HG03432 (cell line): ENCODE measurements at regions not wholly inside any gene's neighbourhood (a gene's known extent, or its start where the extent isn't known, plus 50 kb on each side); places are given as distances from the start of the nearest gene placed in this dataset.
"Not testable (repeated sequence)": the region's sequence is repeated elsewhere in the genome, so short reads cannot be mapped to it uniquely, and the experiment has no call there.

Source experiments
- ATAC-seq: cut with Tn5 transposase; IDR thresholded peaks from one replicate; pipeline ENCODE4 v1.9.1; 2021; ENCODE audit warnings: mild to moderate bottlenecking, moderate library complexity; ENCODE audit not compliant: unreplicated experiment

DNA sequence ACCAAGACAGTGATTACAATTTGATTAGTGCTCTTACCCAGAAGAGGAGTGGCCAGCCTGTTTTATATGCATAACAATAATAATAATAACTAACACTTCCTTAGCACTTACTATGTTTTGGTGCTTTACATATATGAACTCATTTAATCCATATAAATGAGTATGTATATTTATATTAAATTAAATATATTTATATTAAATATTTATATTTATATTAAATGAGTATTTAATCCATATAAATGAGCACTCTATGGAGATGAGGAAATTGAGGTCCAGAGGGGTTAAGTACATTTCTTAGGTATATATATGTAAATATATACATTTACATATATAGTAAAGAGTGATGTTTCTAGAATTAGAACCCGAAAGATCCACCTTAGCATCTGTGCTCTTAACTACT, 673.9 kb upstream of the ACVR2A start:
- ATAC-seq: no peak

DNA sequence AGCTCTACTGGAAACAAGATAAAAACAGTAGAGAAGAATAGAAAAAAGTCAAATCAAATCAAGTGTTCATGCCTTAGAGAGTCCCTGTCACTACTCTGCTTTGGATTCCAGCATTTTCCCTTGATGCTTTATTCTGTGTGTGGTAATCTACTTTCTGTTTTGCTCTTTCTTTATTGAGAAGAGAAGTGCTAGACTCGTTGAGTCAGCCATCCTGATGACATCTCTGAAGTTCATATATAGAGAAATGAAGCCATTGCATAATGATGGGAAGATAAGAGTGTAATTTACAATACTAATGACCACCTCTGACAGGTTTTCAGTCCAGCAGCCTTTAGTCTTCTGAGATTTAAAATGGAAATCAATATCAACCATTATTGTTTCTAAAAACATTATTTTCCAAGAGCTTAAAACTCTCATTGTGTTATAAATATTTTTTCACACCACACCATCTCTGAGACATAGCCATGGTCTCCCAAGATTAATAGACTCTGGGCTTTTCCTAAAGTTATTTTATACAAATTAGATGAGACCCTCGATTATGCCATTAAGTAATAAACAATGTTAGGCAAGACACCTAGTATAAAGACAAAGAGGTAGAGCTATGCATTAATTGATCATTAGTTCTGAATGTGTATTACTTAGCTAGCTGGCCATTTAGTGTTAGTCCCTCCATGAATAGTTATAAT, 679.0 kb upstream of the ACVR2A start:
- no peak for ATAC-seq

DNA sequence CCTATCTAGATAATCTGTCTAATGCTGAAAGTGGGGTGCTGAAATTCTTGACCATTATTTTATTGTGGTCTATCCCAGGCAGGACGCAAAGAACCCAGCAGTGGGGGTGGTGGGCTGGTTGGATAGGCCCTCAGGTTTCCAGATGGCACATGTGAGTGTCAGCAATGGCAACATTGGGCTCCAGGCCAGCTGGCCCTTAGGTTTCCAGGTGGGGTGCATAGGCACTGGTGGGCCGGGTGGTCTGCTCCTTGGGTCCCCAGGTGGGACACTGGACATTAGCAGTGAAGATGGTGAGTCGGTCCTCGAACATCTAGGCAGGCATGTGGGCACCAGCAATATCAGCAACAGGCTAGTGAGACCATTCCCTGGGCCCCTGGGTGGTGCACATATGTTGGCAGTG, 680.3 kb upstream of the ACVR2A start:
- no peak for ATAC-seq

DNA sequence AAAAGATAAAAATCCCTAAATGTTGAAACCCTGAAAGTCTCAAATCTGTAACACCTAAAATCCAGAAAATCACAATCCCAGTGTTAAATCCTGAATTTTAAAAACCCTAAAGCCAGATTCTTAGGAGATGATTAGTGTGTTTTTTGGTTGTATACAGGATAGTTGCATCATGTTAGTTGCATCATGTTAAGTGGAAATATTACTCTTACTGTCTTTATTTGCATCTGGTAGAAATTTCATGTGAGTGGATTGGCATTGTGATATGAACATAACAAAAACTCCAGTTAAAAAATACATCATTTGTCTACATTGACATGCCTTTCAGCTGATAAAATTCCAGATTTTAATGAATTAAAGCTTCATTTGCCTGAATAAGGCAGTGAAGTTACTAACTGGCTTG, 683.1 kb upstream of the ACVR2A start:
- ATAC-seq: no peak

DNA sequence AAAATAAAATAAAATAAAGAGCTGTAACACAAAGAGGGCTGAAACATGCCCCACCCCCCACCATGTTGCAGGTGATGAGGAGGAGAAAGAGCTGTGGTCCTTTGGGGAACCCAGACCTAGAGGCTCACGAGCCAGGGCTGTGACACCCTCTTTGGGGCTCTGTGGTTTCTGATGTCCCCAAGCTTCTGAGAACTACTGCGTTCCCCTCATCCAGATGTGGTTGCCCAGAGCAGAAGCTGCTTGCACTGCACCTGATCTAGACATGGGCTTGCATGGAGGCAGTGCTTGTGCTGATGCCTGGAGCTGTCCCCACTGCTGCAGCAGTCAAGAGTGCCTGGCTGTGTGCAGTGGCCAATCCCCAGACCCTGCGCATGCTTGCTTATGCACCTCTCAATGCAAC, 687.9 kb upstream of the ACVR2A start:
- no peak for ATAC-seq

DNA sequence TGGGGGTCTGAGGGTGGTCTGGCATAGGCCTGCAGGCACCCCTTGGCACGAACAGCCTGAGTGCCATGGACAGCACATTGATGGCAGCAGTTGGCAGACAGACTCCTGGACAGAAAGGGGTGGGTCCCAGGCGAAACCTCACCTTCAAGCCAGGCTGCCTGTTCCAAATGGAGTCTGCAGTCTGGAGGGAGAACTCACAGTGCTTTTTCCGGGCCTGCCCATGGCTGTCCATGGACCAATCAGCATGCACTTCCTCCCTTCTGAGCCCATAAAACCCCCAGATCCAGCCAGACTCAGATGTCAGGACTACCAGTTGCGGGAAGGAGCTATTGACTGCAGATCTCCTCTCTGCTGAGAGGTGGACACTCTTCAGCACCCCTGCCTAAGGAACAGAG, 694.6 kb upstream of the ACVR2A start:
- ATAC-seq: no peak

DNA sequence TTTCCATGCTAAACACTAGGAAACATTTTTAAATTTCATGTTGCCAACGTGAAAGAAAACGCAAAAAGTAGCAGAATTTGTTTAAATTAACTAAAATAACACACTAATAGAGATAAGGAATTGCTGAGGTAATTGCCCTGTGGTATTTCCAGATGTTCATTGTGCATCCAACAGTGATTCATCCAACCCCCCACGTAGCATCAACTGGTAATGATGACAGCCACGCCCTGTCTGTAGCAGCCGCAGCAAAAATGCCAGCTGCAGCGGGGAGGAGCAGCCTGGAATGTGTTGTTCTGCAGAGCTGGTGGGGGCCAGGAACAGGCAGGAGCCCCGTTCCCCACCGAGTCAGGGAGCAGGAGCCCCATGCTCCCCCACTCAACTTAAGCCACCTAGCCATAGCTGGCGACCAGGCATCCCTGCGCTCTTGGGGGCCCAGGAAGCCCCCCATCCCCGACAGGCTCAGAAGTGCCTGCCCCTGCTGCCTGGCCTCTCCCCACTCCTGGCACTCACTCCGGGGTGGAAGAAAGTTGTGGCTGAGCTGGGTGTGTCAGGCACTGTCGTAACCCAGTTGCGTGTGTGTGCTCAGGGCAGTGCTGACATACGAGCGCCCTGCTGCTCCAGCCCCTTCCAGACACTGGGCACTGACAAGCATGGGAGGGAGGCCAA, 695.1 kb upstream of the ACVR2A start:
- ATAC-seq: no peak

DNA sequence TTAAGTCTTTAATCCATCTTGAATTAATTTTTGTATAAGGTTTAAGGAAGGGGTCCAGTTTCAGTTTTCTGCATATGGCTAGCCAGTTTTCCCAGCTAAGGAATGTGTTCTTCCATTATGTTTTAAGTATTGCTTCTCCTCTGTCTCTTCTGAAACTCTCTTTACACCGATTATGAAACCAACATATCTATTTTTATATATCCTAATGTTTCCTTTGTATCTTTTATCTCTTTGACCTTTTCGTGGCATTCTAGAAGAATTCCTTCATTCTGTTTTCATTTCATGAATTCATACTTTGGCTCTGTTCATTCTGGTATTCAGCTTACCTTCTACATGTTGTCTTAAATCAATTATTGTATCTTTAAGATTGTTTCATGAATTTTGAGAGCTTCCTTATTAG, 697.0 kb upstream of the ACVR2A start:
- no peak for ATAC-seq

DNA sequence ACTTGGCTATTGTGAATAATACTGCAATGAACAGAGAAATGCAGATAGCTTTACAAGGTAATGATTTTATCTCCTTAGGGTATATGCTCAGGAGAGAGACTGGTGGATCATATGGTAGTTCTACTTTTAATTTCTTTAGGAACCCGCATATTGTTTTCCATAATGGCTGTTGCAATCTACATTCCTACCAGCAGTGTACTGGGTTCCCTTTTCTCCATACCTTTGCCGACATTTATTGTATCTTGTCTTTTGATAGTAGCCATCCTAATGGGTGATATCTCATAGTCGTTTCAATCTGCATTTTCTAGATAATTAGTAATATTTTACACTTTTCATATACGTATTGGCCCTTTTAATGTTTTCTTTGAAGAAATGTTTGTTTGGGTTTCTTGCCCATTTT, 702.9 kb upstream of the ACVR2A start:
- ATAC-seq: no peak

DNA sequence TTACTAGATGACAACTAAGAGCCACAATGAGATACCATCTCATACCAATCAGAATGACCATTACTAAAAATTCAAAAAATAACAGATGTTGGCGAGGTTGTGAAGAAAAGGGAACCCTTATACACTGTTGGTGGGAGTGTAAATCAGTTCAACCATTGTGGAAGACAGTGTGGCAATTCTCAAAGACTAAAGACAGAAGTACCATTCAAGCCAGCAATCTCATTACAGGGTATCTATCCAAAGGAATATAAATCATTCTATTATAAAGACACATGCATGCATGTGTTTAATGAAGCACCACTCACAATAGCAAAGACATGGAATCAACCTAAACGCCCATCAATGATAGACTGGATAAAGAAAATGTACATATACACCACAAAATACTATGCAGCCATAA, 705.1 kb upstream of the ACVR2A start:
- not testable (repeated sequence) for ATAC-seq

DNA sequence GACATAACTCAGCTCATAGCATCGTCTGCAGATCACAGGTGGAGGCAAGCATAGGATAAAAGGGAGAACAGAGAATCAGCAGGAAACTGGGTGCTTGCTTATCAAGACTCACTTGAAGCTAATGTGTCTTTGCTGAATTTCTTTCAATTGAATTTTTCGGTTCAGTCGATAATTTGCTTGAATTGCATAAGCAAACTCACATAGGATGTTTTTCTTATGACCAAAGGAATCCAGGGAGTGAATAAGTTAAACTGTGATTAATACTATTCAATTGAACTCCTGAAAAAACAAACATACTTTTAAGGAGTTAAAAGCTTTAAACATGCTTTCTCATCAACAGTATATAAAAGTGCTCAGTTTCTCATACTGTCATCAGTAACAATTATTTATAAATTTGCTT, 707.1 kb upstream of the ACVR2A start:
- ATAC-seq: no peak

DNA sequence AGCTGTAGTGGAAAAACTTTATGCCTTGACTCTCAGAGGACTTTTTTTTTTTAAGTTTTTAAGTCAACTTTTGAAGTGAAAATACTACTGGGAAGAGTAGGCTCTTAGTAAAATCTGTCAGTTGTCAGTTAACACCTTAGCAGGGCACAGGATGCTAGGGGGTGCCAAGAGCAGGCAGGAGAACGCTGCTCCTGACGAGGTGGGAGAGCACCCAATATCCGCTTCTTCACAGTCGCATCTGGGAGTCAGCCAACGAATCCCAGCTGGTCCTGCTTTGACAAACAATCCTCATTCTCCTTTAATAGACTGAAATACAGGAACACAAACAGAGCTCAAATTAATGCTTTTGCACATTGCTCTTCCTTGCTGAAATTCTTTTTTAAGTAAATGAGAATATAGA, 709.5 kb upstream of the ACVR2A start:
- ATAC-seq: no peak

DNA sequence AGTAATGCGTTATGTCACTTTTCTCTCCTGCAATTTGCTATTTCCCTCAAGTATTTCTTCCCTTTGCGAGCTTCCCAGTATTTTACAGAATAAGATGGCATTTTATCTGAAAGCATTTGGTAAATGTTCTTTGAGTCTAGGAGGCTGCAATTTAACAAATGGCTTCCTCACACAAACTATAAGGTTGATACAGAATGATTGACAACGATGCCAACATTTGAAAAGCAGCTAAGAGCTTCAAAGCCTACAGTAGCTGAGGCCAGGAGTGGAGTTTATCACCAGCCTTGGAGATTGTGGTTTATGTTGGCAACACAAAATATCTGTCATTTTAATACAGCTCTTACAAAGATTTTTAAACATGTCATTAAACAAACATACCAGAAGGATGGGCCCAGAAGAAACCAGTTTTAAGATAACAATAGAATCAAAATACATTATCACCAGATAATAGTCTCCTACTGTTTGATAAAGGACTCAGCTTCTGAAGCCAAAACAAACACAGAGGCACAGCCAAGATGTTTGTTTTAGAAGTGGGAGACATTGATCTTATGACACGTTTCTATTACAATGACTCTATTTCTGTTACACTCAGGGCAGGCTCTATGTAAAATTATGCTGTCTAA, 711.4 kb upstream of the ACVR2A start:
- ATAC-seq: no peak

DNA sequence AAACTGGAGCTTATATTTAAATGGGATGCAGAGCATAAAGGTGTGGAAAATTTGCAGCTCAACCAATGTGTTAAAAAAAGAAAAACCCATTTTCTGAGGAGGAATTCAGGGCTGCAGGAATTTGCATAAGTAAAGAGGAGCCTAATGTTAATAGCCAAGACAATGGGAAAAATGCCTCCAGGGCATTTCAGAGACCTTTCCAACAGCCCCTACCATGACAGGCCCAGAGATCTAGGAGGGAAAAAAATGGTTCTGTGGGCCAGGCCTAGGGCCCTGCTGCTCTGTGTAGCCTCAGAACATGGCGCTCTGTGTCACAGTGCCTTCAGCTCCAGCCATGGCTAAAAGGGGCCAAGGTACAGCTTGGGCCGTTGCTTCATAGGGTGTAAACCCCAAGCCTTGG, 719.7 kb upstream of the ACVR2A start:
- ATAC-seq: no peak

DNA sequence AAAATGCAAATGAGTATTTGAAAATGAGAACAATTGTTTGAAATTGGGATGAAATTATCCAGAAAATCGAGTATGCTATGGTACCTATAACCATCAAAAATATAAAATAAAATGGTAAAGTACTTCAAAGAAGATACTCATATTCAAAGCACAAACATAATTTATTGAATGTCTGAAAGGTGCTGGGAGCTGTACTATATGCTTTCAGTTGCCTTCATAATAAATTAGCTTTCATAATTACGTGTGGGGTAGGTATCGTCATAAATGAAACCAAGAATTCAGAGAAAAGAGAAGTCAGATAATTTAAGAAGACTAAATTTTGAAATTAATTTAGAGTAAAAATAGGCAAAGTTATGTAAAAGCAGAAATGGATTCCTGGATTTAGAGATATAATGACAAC, 721.9 kb upstream of the ACVR2A start:
- no peak for ATAC-seq

DNA sequence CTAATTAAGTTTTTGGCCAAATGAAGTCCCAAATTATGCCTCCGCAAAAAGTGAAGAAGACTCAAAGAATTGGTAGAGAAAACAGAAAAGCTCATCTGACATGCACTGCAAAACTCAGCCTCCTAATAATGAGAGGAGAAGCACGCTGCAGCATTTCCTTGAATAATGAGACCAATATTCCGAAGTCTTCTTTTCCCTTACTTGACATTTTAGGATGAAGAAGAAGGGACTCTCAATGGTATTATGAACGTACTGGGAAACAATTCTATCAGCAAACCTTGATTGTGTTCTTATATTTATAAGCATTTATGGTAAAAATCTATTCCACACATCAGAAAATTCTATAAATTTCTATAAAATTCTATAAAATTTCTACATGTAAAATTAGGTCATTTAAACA, 733.9 kb upstream of the ACVR2A start:
- no peak for ATAC-seq

DNA sequence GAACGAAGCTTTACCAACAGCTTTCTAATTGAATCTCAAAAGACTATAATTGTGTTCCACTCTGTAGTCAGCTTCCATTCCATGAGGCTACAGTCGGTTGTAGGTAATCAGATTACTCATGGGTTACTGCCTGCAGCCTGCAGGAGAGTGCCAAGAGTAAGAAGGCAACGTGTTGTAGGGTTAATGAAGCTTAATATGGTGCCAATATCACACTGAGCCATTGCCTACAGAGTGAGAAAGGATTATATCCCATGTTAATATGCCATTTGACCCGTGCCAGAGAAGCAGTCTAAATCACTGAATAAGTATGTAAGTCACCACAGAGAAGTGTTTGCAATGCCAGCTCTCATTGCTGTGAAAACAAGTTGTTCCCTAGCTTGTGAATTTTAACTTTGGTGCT, 734.5 kb upstream of the ACVR2A start:
- no peak for ATAC-seq

DNA sequence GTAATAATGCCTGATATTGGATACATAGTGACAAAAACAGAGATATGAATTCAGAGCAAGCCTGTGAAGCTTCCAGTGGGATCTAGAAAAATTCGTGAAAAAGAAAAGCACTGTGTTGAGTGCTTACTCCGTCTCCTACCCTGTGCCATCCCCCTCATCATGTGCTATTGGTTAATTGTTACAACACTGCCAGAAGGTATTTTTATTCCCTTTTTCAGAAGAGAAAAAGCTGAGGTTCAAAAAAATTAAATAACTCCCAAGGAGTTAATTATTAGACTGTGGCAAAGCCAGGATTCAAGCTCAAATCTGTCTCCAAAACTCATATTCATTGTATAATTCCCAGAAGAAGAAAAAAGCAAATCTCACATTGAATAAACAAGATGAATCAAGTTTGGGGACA, 735.5 kb upstream of the ACVR2A start:
- no peak for ATAC-seq

DNA sequence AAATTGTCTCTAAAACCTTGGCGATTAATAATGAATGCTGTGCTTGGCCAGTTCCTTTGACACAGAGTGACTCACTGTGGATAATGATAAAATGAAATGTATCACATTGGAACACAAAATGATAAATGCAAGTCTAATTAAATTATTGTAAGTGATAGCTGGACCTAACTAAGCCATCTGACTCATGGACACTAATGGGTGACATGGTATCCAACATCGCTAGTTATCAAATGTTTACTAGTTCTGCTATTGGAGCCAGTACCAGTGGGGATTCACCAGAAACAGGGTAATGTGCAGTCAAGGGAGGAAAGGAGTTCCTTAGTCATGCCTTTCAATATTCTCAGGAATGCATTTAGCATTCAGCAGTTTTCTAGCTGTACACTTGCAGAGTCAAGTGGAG, 736.3 kb upstream of the ACVR2A start:
- no peak for ATAC-seq

DNA sequence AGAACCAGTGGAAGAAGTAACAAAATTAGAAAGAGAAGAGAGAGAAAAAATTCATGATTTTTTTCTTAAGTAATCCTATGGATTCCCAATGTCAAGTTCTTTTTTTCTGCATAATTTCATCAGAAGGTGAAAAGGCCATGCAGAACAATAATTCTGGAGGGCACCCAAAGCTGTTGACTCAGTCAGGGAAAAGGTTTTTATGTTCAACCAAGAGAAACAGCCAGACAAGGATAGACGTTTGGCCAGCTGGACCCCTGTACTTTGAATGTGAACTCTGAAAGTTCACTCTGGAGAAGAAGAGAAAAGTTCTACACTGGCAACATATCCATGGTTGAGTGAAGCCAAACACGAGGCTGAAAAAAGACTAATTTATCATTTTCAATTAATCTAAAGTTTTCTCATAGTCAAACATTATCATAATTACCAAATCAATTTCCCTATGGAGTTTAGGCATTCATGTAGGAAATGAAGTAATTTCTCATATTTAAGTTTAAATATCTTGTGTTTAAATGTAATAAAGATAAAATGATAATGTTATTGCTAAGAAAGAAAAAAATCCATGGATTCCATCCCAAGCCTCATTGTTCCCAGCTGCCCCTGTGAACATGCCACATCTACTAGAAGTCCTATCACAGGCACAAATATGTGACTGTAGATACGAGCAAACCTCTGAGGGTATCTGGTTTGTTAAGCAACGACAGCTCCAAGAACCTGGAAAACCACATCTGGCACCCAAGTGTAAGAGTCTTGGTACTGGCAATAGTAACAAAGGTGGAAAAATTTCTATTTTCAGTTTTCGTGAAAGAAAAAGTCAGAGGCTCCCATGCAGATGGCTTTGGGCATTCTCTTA, 742.7 kb upstream of the ACVR2A start:
- ATAC-seq: no peak

DNA sequence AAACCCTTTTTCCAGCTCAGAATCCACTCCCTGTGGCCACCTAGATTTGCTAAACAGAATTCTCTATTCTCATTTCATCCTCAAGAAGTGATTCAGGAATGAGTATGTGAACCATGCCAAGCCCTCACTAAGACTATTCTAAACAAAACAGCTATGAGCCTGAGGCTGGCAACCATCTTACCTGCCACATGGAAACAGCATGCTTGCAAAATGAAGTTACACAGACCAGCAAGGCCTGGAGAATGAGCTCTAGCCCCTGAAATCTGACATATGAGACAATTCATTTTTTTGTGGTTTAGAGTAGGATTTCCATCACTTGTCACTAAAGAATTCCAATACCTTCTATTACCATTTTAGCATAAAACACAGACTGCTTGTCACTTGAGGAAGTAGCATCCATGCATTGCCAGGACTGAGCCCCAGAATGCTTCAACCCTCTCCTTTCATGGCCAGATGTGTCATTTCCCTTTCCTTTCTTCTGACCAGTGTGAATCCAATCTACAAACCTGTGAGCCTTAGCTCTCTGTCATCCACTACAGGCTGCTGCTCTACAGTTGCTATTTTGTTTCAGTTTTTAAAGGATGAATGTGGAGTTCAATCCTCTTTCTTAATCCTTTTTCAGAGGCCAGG, 744.3 kb upstream of the ACVR2A start:
- ATAC-seq: no peak
